MCF 10A (cell line): ENCODE measurements at regions not wholly inside any gene's neighbourhood (a gene's known extent, or its start where the extent isn't known, plus 50 kb on each side); places are given as distances from the start of the nearest gene placed in this dataset.

Experiments
- BruUV-seq: library from RNA; stranded (reverse); fragments of 400-500 nt; replicated peaks from 2 replicates; lab custom pipeline; 2021; lab: Mats Ljungman, UMichigan
- CTCF ChIA-PET: fragments of 300-600 bp; sonication (Branson Sonifier 250); formaldehyde crosslinking; extraction: SDS; loops from one replicate; lab custom pipeline; 2021; ENCODE audit warnings: antibody characterized with exemption, inconsistent platforms; lab: Yijun Ruan, JAX
- POLR2A ChIA-PET: fragments of 300-600, 350-650 bp; sonication (Branson Sonifier 250); formaldehyde crosslinking; extraction: SDS; loops from one replicate; lab custom pipeline; 2020; ENCODE audit warnings: antibody characterized with exemption, inconsistent platforms; lab: Yijun Ruan, JAX
- DNase-seq: peaks from one replicate; pipeline ENCODE4 v3.0.0-alpha.2; 2018; ENCODE audit not compliant: unreplicated experiment
- H3K27ac Mint-ChIP-seq: one replicate; pipeline ENCODE4 v1.8.0; 2022; ENCODE audit warnings: mild to moderate bottlenecking, low read depth, mixed read lengths; ENCODE audit not compliant: unreplicated experiment
- H3K27me3 Mint-ChIP-seq: one replicate; pipeline ENCODE4 v1.8.0; 2022; ENCODE audit warnings: mixed read lengths; ENCODE audit not compliant: insufficient read depth, unreplicated experiment
- H3K36me3 Mint-ChIP-seq: one replicate; pipeline ENCODE4 v1.8.0; 2022; ENCODE audit warnings: mild to moderate bottlenecking, moderate library complexity, mixed read lengths; ENCODE audit not compliant: insufficient read depth, unreplicated experiment
- H3K4me1 Mint-ChIP-seq: one replicate; pipeline ENCODE4 v1.8.0; 2022; ENCODE audit warnings: mixed read lengths; ENCODE audit not compliant: insufficient read depth, unreplicated experiment
- H3K4me3 Mint-ChIP-seq: one replicate; pipeline ENCODE4 v1.8.0; 2022; ENCODE audit warnings: mild to moderate bottlenecking, moderate library complexity, mixed read lengths; ENCODE audit not compliant: unreplicated experiment
- H3K9me3 Mint-ChIP-seq: one replicate; pipeline ENCODE4 v1.8.0; 2022; ENCODE audit warnings: mixed read lengths; ENCODE audit not compliant: unreplicated experiment
- CTCF ChIP-seq: fragments of 200-600 bp; IDR thresholded peaks from one replicate; pipeline ENCODE4 v1.8.0; 2022; ENCODE audit warnings: antibody characterized with exemption, mild to moderate bottlenecking; ENCODE audit not compliant: unreplicated experiment
- intact Hi-C: fragments of 100-400 bp; cut with micrococcal nuclease; formaldehyde crosslinking; loops from 2 replicates; pipeline ENCODE4 v1.14.1; 2022

DNA sequence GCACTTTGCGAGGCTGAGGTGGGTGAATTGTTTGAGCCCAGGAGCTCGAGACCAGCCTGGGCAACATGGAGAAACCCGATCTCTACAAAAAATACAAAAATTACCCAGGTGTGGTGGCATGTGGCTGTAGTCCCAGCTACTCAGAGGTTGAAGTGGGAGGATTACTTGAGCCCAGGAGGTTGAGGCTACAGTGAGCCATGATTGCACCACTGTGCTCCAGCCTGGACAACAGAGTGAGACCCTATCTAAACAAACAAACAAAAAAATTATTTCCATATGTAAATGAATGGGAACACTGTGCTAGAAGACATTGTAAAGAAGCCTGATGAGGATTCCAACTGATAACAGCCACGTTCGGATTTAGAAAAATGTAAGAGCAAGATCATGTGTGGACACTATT, 154.2 kb downstream of the ZFP64 start:
- no TSS peak for BruUV-seq
- CTCF ChIA-PET, result interaction anchor here (1.0 to 1.2 kb wide), 3 partner anchors 13 to 123 kb away, joined by 3 to 4 read pairs (median 3); no protein-coding TSS in a partner anchor
- TF ChIP-seq CTCF, result no peak
- H3K4me3 Mint-ChIP-seq, result no peak overlapping the region
- H3K9me3 Mint-ChIP-seq, result no peaks in the 10 kb centered on the region
- intact Hi-C loops, result no loop called here
- H3K27me3 Mint-ChIP-seq, result no peaks in the 10 kb centered on the region
- H3K27ac Mint-ChIP-seq, result no peak overlapping the region
- H3K36me3 Mint-ChIP-seq, result no peaks in the 10 kb centered on the region
- POLR2A ChIA-PET, result no interaction called here
- H3K4me1 Mint-ChIP-seq, result no peaks in the 10 kb centered on the region
- DNase-seq, result no peak

- no TSS peak for BruUV-seq
- Mint-ChIP-seq H3K4me3 (no peak overlapping the region), H3K4me1 (no peaks in the 10 kb centered on the region), H3K27me3 (no peaks in the 10 kb centered on the region), H3K27ac (no peak overlapping the region), H3K9me3 (no peaks in the 10 kb centered on the region), H3K36me3 (no peaks in the 10 kb centered on the region)
- TF ChIP-seq CTCF, result no peak
- peak; percentile 38 for DNase-seq
- ChIA-PET POLR2A (interaction anchor here (1.0 kb wide), 1 partner anchor 10 kb away, joined by 3 read pairs; no protein-coding TSS in a partner anchor), CTCF (interaction anchor here (0.5 to 1.2 kb wide), 4 partner anchors 14 to 236 kb away, joined by 3 to 5 read pairs (median 4); partner anchors contain the start of gene SALL4)
- intact Hi-C loops, result no loop called here
Measured at GRCh38 chr20:52035977-52036376, 155.6 kb downstream of the ZFP64 start.

GRCh38 chr20:52035498-52035897, 156.1 kb downstream of the ZFP64 start:
- no peak overlapping the region for H3K27ac Mint-ChIP-seq
- BruUV-seq, result no TSS peak
- H3K9me3 Mint-ChIP-seq, result no peaks in the 10 kb centered on the region
- intact Hi-C loops, result no loop called here
- no peak overlapping the region for H3K4me3 Mint-ChIP-seq
- ChIA-PET CTCF (interaction anchor here (0.6 to 1.2 kb wide), 3 partner anchors 13 to 236 kb away, joined by 3 to 5 read pairs (median 4); no protein-coding TSS in a partner anchor), POLR2A (no interaction called here)
- no peaks in the 10 kb centered on the region for H3K27me3 Mint-ChIP-seq
- DNase-seq, result peak; percentile 16
- no peaks in the 10 kb centered on the region for H3K4me1 Mint-ChIP-seq
- no peak for TF ChIP-seq CTCF
- H3K36me3 Mint-ChIP-seq, result no peaks in the 10 kb centered on the region

DNA sequence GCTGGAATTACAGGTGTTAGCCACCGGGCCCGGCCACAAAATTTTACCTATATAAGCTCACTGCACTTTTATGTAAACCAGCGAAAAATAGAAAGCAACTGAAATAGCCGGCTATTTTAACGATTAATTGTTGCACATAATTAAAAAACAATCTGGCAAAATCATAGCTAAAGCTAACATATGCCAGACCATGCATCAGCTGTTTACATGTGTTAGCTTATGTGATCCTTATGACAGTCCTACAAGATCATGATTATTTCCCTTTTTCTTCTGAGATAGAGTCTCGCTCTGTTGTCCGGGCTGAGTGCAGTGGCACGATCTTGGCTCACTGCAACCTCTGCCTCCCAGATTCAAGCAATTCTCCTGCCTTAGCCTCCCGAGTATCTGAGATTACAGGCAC, 157.0 kb downstream of the ZFP64 start:
- Mint-ChIP-seq H3K36me3 (no peaks in the 10 kb centered on the region), H3K4me3 (no peak overlapping the region), H3K27ac (no peak overlapping the region), H3K4me1 (no peaks in the 10 kb centered on the region), H3K27me3 (no peaks in the 10 kb centered on the region), H3K9me3 (no peaks in the 10 kb centered on the region)
- no TSS peak for BruUV-seq
- ChIA-PET CTCF (interaction anchor here (0.6 to 1.2 kb wide), 9 partner anchors 9 to 398 kb away, joined by 3 to 5 read pairs (median 3); no protein-coding TSS in a partner anchor), POLR2A (interaction anchor here (0.6 to 1.2 kb wide), 2 partner anchors 12 to 50 kb away, joined by 3 to 4 read pairs; no protein-coding TSS in a partner anchor)
- TF ChIP-seq CTCF, result no peak
- intact Hi-C loops, result no loop called here
- DNase-seq, result no peak
